ENCODE measurements at regions not wholly inside any gene's neighbourhood (a gene's known extent, or its start where the extent isn't known, plus 50 kb on each side); places are given as distances from the start of the nearest gene placed in this dataset.

GRCh38 chr5:143898916-143899591 lies 87.1 kb downstream of the HMHB1 start:
- no peaks in the 10 kb centered on the region for H4K20me1 ChIP-seq (ENCODE audit: insufficient read depth, low read length)
- CTCF ChIA-PET (ENCODE audit: low intra/inter-chr PET ratio, low total read pairs), result no interaction called here
- H2AFZ ChIP-seq (ENCODE audit: low read length), result no peak overlapping the region
- DNase-seq (ENCODE audit: low spot score) (no peak), ATAC-seq (no peak), FAIRE-seq (no peak)
- no TSS peak for BruUV-seq (replicated peaks)
- no peak overlapping the region for H3K9ac ChIP-seq (ENCODE audit: insufficient read depth, low read depth, low read length)
- peaks cover 0 to 7% of the 10 kb centered on the region in 2 experiments; a peak in 1 of 5 replicates for H3K27me3 ChIP-seq (ENCODE audit: control insufficient read depth in 1 of 2, insufficient read depth in 2 of 2, low read length in 2 of 2)
- H3K9me3 ChIP-seq (ENCODE audit: low read length), result no peaks in the 10 kb centered on the region
- H3K27ac ChIP-seq (ENCODE audit: extremely low read length, insufficient read depth, low read length), result no peak overlapping the region
- H3K4me3 ChIP-seq (replicated peaks in 1 of 3; ENCODE audit: insufficient read depth in 1 of 3, low read depth in 2 of 3, low read length in 3 of 3), result no peak overlapping the region
- in situ Hi-C loops (cut with HindIII; ENCODE audit: extremely low pct_ligation_motif_present, low pct_unique_long_range_greater_than_20kb) (no loop called here), intact Hi-C loops (cut with micrococcal nuclease; ENCODE audit: unreplicated experiment) (no loop called here)
- WGBS (ENCODE audit: low lambda C conversion rate), result 10% methylated on average over 6 of the region's 6 CpGs
- no peak for TF ChIP-seq ZNF75D (CRISPR knock-in tag; IDR thresholded peaks at IDR 0.05; ENCODE audit: borderline replicate concordance)
- no peak for TF ChIP-seq XRCC5 (optimal IDR thresholded peaks at IDR 0.05; ENCODE audit: low read length)
- no peak for TF ChIP-seq HIVEP1 (CRISPR knock-in tag; IDR thresholded peaks at IDR 0.05)
- TF ChIP-seq ZNF549 (CRISPR knock-in tag; IDR thresholded peaks at IDR 0.05), result no peak
- TF ChIP-seq ZNF570 (CRISPR knock-in tag; IDR thresholded peaks at IDR 0.05; ENCODE audit: borderline replicate concordance), result no peak
- no peak for TF ChIP-seq WIZ (CRISPR knock-in tag; IDR thresholded peaks at IDR 0.05)
- TF ChIP-seq AKAP8 (CRISPR knock-in tag; IDR thresholded peaks at IDR 0.05), result no peak
- no peak for TF ChIP-seq JUND (CRISPR knock-in tag; IDR thresholded peaks at IDR 0.05)
- no peak for TF ChIP-seq ZMAT3 (CRISPR knock-in tag; conservative IDR thresholded peaks at IDR 0.05)
- TF ChIP-seq RFXAP (CRISPR knock-in tag; IDR thresholded peaks at IDR 0.05; ENCODE audit: borderline replicate concordance), result no peak
- no peak for TF ChIP-seq CREM (IDR thresholded peaks at IDR 0.05)
- no peak for TF ChIP-seq CREM (CRISPR knock-in tag; IDR thresholded peaks at IDR 0.05)
- no peak for TF ChIP-seq ZNF639 (CRISPR knock-in tag; conservative IDR thresholded peaks at IDR 0.05)
- TF ChIP-seq ZNF256 (CRISPR knock-in tag; conservative IDR thresholded peaks at IDR 0.05), result no peak
- TF ChIP-seq, protein P1, sequence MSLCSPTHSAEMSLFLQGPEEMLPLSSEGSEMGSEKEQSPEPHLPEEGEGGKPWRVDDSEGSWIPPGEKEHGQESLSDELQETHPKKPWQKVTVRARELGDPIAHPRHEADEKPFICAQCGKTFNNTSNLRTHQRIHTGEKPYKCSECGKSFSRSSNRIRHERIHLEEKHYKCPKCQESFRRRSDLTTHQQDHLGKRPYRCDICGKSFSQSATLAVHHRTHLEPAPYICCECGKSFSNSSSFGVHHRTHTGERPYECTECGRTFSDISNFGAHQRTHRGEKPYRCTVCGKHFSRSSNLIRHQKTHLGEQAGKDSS (CRISPR knock-in tag; IDR thresholded peaks at IDR 0.05; ENCODE audit: borderline replicate concordance, low read depth), result no peak
- TF ChIP-seq YEATS2 (CRISPR knock-in tag; IDR thresholded peaks at IDR 0.05; ENCODE audit: borderline replicate concordance), result no peak
- no peak for TF ChIP-seq GATAD1 (CRISPR knock-in tag; IDR thresholded peaks at IDR 0.05)
- TF ChIP-seq FOXC1 (CRISPR knock-in tag; IDR thresholded peaks at IDR 0.05; ENCODE audit: borderline replicate concordance), result no peak
- POLR2A ChIA-PET, result no interaction called here
- H3K4me1 ChIP-seq (ENCODE audit: insufficient read depth, low read length), result no peaks in the 10 kb centered on the region
- no peaks in the 10 kb centered on the region for H3K79me2 ChIP-seq (ENCODE audit: insufficient read depth, low read length)
- H3K4me2 ChIP-seq (ENCODE audit: low read depth, low read length), result no peak overlapping the region
- no peaks in the 10 kb centered on the region for H3K36me3 ChIP-seq (replicated peaks in 1 of 2; ENCODE audit: control insufficient read depth in 1 of 2, insufficient read depth in 2 of 2, low read length in 2 of 2)

All from HepG2 (cell line).